PC-9 (cell line): ENCODE measurements at regions not wholly inside any gene's neighbourhood (a gene's known extent, or its start where the extent isn't known, plus 50 kb on each side); places are given as distances from the start of the nearest gene placed in this dataset.

Experiments used
- CTCF ChIP-seq: fragments of 200-600 bp; sonication (generic); conservative IDR thresholded peaks from 2 replicates; pipeline ENCODE4 v1.6.1; 2017; ENCODE audit warnings: mixed run types, antibody characterized with exemption, mild to moderate bottlenecking, moderate library complexity
- EZH2 ChIP-seq: fragments of 200-600 bp; sonication (generic); IDR thresholded peaks from 2 replicates; pipeline ENCODE4 v1.8.0; 2017; ENCODE audit warnings: antibody characterized with exemption, low read depth

GRCh38 chr2:196551014-196551413 lies 88.5 kb upstream of the CCDC150 start:
- TF ChIP-seq EZH2 (no peak), CTCF (no peak)
